ENCODE measurements at regions not wholly inside any gene's neighbourhood (a gene's known extent, or its start where the extent isn't known, plus 50 kb on each side); places are given as distances from the start of the nearest gene placed in this dataset.
"Not testable (repeated sequence)": the region's sequence is repeated elsewhere in the genome, so short reads cannot be mapped to it uniquely, and the experiment has no call there.

DNA sequence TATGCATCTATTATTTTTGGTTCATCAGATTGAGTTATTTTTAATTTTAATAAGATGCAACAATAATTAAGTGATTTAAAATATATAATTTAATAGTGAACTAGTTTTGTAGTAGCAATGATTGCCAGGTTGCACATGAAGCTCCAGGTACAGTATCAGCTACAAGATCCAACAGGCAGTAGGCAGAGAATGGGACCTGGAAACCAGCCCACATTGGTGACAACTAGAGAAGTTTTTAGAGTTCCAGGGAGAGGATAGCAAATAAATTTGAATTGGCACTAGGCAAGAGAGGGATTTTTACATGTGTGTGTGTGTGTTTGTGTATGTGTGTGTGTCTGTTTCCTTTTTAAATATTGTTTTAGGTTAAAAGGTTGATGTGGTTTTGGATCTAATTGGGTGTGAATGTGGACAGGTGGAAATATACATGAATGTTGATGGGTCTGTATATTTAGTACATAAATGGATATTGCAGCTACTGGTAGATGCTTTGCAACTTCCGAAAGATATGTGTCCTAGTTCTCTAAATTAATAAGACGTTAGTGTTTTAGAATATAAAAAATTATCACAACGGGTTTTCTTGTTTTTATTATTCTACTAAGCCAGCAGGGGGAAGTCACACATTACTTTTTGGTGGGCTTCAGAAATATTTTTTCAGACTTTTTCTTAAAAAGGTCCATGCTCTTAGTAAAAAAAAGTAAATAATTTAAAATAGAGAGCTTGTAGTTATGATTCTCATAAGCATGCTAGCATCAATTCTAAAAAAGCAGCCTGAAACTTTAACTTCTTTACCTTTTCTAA, 110.1 kb upstream of the GBE1 start:
- H3K79me2 ChIP-seq (ENCODE audit: control insufficient read depth, low read length): no peaks in the 10 kb centered on the region
- H3K36me3 ChIP-seq (ENCODE audit: control insufficient read depth, low read length): no peaks in the 10 kb centered on the region
- H3K9me2 ChIP-seq (replicated peaks; ENCODE audit: control insufficient read depth, low read length): no peaks in the 10 kb centered on the region
- H3K4me2 ChIP-seq (ENCODE audit: low read length): no peak overlapping the region
- no peaks in the 10 kb centered on the region for H3F3A ChIP-seq (ENCODE audit: control insufficient read depth, insufficient read depth)
- H3K9me3 ChIP-seq (ENCODE audit: control insufficient read depth, insufficient read depth, low read length): no peaks in the 10 kb centered on the region
- H3K4me3 ChIP-seq (ENCODE audit: low read length): no peak overlapping the region
- H3K27me3 ChIP-seq (ENCODE audit: control insufficient read depth, low read length): no peaks in the 10 kb centered on the region
- no peak overlapping the region for H3K27ac ChIP-seq (ENCODE audit: low read depth, low read length)
- TF ChIP-seq CTCF (IDR thresholded peaks at IDR 0.05; ENCODE audit: low read depth, low read length, poor library complexity, severe bottlenecking): no peak
- TF ChIP-seq EZH2phosphoT487 (IDR thresholded peaks at IDR 0.05; ENCODE audit: borderline replicate concordance, low read length): no peak
- no peaks in the 10 kb centered on the region for H4K20me1 ChIP-seq (ENCODE audit: control insufficient read depth, insufficient read depth, low read depth, low read length)
- no peaks in the 10 kb centered on the region for H3K4me1 ChIP-seq (ENCODE audit: control insufficient read depth, low read length)

DNA sequence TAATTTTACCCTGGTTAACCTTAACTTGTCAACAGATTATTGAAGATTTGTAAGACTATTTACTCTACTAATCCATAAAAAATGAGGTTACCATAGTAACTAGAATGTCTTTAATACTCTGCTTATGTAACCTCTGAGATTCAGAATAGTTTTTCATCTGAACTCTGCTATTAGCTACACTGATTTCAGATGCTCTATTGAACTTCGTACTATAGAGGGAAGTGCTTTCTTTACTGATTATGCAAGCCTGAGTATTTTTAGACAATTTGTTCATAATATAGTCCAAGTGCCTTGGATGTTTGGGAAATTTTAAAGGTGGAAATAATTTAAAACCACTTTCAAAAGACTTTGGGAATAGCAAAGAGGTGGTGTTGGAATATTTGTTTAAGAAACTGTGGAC, 107.9 kb upstream of the GBE1 start:
- Histone ChIP-seq H4K20me1 (ENCODE audit: control insufficient read depth, insufficient read depth, low read depth, low read length) (no peaks in the 10 kb centered on the region), H3K4me1 (ENCODE audit: control insufficient read depth, low read length) (no peaks in the 10 kb centered on the region), H3K4me3 (ENCODE audit: low read length) (no peak overlapping the region), H3F3A (ENCODE audit: control insufficient read depth, insufficient read depth) (no peaks in the 10 kb centered on the region), H3K27ac (ENCODE audit: low read depth, low read length) (no peak overlapping the region), H3K9me3 (ENCODE audit: control insufficient read depth, insufficient read depth, low read length) (no peaks in the 10 kb centered on the region), H3K9me2 (replicated peaks; ENCODE audit: control insufficient read depth, low read length) (no peaks in the 10 kb centered on the region), H3K4me2 (ENCODE audit: low read length) (no peak overlapping the region), H3K27me3 (ENCODE audit: control insufficient read depth, low read length) (no peaks in the 10 kb centered on the region), H3K36me3 (ENCODE audit: control insufficient read depth, low read length) (no peaks in the 10 kb centered on the region), H3K79me2 (ENCODE audit: control insufficient read depth, low read length) (no peaks in the 10 kb centered on the region)
- no peak for TF ChIP-seq CTCF (IDR thresholded peaks at IDR 0.05; ENCODE audit: low read depth, low read length, poor library complexity, severe bottlenecking)

GRCh38 chr3:81868597-81868996, 107.2 kb upstream of the GBE1 start:
- no peaks in the 10 kb centered on the region for H3K36me3 ChIP-seq (ENCODE audit: control insufficient read depth, low read length)
- no peaks in the 10 kb centered on the region for H3F3A ChIP-seq (ENCODE audit: control insufficient read depth, insufficient read depth)
- no peaks in the 10 kb centered on the region for H3K9me3 ChIP-seq (ENCODE audit: control insufficient read depth, insufficient read depth, low read length)
- H3K4me2 ChIP-seq (ENCODE audit: low read length): no peak overlapping the region
- H4K20me1 ChIP-seq (ENCODE audit: control insufficient read depth, insufficient read depth, low read depth, low read length): no peaks in the 10 kb centered on the region
- H3K27ac ChIP-seq (ENCODE audit: low read depth, low read length): no peak overlapping the region
- H3K4me1 ChIP-seq (ENCODE audit: control insufficient read depth, low read length): peaks cover 6% of the 10 kb centered on the region
- H3K4me3 ChIP-seq (ENCODE audit: low read length): no peak overlapping the region
- TF ChIP-seq EZH2phosphoT487 (IDR thresholded peaks at IDR 0.05; ENCODE audit: borderline replicate concordance, low read length): no peak
- H3K79me2 ChIP-seq (ENCODE audit: control insufficient read depth, low read length): no peaks in the 10 kb centered on the region
- H3K9me2 ChIP-seq (replicated peaks; ENCODE audit: control insufficient read depth, low read length): no peaks in the 10 kb centered on the region
- no peaks in the 10 kb centered on the region for H3K27me3 ChIP-seq (ENCODE audit: control insufficient read depth, low read length)

DNA sequence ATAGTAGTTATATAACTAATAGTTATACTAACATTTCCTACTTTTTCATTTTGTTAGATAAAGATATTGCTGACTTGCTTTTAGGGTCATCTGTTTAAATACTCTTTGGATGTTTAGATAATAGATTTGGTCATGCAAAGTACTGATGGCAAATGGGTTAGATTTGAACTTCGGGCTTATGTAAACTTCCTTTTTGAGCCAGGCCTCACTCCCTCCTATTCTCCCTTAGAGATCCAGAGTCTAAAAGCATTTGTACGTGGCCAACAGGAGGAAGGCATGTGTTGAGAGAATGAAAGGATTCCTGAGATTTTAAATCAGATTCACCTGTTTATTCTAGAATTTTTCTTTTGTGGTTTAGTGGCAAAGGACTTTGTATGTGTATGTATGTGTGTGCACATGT, 106.4 kb upstream of the GBE1 start:
- Histone ChIP-seq H3K4me3 (ENCODE audit: low read length) (no peak overlapping the region), H4K20me1 (ENCODE audit: control insufficient read depth, insufficient read depth, low read depth, low read length) (no peaks in the 10 kb centered on the region), H3K9me3 (ENCODE audit: control insufficient read depth, insufficient read depth, low read length) (no peaks in the 10 kb centered on the region), H3K4me1 (ENCODE audit: control insufficient read depth, low read length) (peaks cover 6% of the 10 kb centered on the region), H3K9me2 (replicated peaks; ENCODE audit: control insufficient read depth, low read length) (no peaks in the 10 kb centered on the region), H3K27ac (ENCODE audit: low read depth, low read length) (no peak overlapping the region), H3K4me2 (ENCODE audit: low read length) (no peak overlapping the region), H3K36me3 (ENCODE audit: control insufficient read depth, low read length) (no peaks in the 10 kb centered on the region), H3K79me2 (ENCODE audit: control insufficient read depth, low read length) (no peaks in the 10 kb centered on the region), H3K27me3 (ENCODE audit: control insufficient read depth, low read length) (no peaks in the 10 kb centered on the region), H3F3A (ENCODE audit: control insufficient read depth, insufficient read depth) (no peaks in the 10 kb centered on the region)
- TF ChIP-seq CTCF (IDR thresholded peaks at IDR 0.05; ENCODE audit: low read depth, low read length, poor library complexity, severe bottlenecking): no peak
- no peak for TF ChIP-seq EZH2phosphoT487 (IDR thresholded peaks at IDR 0.05; ENCODE audit: borderline replicate concordance, low read length)

GRCh38 chr3:81865164-81865563, 103.7 kb upstream of the GBE1 start:
- H3K4me2 ChIP-seq (ENCODE audit: low read length); H3K9me3 ChIP-seq (ENCODE audit: control insufficient read depth, insufficient read depth, low read length); H3F3A ChIP-seq (ENCODE audit: control insufficient read depth, insufficient read depth); H4K20me1 ChIP-seq (ENCODE audit: control insufficient read depth, insufficient read depth, low read depth, low read length); H3K9me2 ChIP-seq (replicated peaks; ENCODE audit: control insufficient read depth, low read length); H3K27me3 ChIP-seq (ENCODE audit: control insufficient read depth, low read length); H3K4me3 ChIP-seq (ENCODE audit: low read length); H3K27ac ChIP-seq (ENCODE audit: low read depth, low read length); H3K79me2 ChIP-seq (ENCODE audit: control insufficient read depth, low read length); H3K36me3 ChIP-seq (ENCODE audit: control insufficient read depth, low read length); H3K4me1 ChIP-seq (ENCODE audit: control insufficient read depth, low read length): not testable (repeated sequence)
